22Rv1 (cell line): ENCODE measurements at regions not wholly inside any gene's neighbourhood (a gene's known extent, or its start where the extent isn't known, plus 50 kb on each side); places are given as distances from the start of the nearest gene placed in this dataset.
"Not testable (repeated sequence)": the region's sequence is repeated elsewhere in the genome, so short reads cannot be mapped to it uniquely, and the experiment has no call there.

Experiments
- CTCF ChIP-seq: fragments of 450-650 bp; IDR thresholded peaks from 2 replicates; pipeline ENCODE4 v1.5.1; 2017; ENCODE audit warnings: mild to moderate bottlenecking
- ZFX ChIP-seq: fragments of 450-650 bp; IDR thresholded peaks from 2 replicates; pipeline ENCODE4 v1.6.1; 2017; ENCODE audit warnings: antibody characterized with exemption, borderline replicate concordance

- not testable (repeated sequence) for TF ChIP-seq CTCF, ZFX
These were observed 188.3 kb downstream of the NPIPB11 start for GRCh38 chr16:29218171-29218570.
